Erythroblast (primary cell): ENCODE measurements at regions not wholly inside any gene's neighbourhood (a gene's known extent, or its start where the extent isn't known, plus 50 kb on each side); places are given as distances from the start of the nearest gene placed in this dataset.
"Not testable (repeated sequence)": the region's sequence is repeated elsewhere in the genome, so short reads cannot be mapped to it uniquely, and the experiment has no call there.

Experiments used
- DNase-seq, 2 experiments: peaks; one replicate each; lab custom pipeline; 2025; lab: John Stamatoyannopoulos, UW
- GATA1 ChIP-seq: IDR thresholded peaks from 2 replicates; pipeline ENCODE4 v1.6.1; 2011; ENCODE audit warnings: low read depth, mild to moderate bottlenecking, control low read depth, low read length, moderate library complexity
- POLR2A ChIP-seq: IDR thresholded peaks from 2 replicates; pipeline ENCODE4 v1.6.1; 2011; ENCODE audit warnings: mild to moderate bottlenecking, low read length

DNA sequence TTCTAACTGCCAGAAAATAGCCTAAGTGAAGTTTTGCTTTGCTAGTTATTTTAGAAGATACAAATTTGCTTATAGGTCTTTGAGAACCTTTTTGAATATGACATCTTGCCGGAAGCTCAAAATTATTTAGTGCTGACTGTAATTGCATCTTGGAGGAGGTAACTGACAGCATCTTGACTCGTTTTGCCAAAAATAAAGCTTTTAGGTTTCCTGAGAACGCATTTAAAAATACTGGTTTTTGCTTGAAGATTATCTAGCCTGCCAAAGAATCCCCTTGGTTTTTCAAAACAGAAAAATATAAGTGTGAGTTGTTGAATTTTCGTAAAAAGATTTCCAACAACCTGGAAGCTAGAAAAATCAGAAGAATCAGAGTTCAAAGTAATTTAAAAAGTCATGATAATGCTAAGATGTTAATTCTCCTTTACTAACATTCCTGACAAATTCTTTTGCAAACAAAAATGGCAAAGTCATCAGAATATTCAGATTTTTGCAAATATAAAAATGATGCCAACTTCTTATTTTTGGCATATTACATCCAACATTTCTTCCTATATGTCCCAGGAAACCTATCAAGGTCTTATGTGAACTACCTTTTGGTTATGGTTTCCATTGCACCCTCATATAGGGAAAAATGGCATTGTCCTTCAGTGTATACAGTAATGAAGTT lies 178.0 kb upstream of the SLC8A1 start:
- no peak for DNase-seq
- no peak for TF ChIP-seq GATA1
- no peak for TF ChIP-seq POLR2A

DNA sequence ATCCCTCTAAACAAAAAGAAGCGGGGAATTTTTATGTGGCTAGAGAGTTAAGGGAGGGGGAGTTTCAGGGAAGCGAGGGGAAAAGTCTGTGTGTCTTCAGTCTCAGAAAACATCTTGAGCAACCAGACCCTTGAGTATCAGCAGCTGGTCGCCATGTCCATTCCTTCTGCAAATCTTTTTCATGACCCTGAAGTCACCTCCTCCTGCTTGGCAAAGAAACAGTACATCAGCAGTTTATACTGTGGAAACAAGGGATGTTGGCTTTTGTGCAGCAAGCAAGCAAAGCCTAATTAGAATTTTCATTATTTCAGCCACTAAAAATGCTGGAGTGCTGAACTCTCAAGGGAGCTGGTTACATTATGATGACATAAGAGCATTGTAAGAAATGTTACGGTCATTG lies 187.4 kb upstream of the SLC8A1 start:
- no peak for DNase-seq

DNA sequence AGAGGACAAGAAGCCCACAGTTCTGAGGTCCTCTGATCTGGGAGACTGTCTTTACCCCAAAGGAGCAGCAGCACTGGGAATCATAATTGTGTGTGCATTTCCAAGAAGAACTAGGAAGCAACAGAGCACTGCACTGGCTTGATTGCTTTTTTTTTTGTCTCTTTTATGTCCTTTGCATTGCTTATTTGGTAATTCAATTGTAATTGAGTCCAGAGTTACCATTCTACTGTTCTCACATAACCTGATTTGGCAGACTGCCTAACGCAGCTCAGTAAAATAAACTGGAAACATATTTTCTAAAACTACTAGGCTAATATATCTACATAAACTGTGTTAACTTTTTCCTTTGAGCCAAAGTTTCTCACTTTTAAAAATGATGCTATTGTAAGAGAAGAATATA lies 190.3 kb upstream of the SLC8A1 start:
- no peak for DNase-seq

More for the DNA sequence above, 187.4 kb upstream of the SLC8A1 start:
- no peak for TF ChIP-seq GATA1
- TF ChIP-seq POLR2A: no peak

DNA sequence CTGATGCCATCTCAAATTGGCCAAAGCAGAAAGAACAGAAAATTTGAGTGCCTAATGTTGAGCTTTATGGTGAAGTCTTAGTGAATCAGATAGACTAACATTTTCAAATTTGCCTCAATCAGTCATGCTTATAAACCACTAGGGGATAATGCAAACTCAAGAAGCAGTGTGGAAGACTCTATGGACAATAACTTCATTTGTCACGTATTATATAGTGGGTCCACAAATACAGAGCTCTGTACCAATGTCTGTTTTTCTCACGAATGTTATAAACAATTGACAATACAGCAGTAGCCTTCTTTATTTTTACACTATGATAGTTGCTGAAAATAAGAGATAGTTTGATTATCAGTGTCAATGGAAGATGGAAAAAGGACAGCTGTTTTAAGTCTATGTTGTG lies 190.8 kb upstream of the SLC8A1 start:
- TF ChIP-seq GATA1: no peak
- no peak for TF ChIP-seq POLR2A
- no peak for DNase-seq

More for the DNA sequence above, 190.3 kb upstream of the SLC8A1 start:
- no peak for TF ChIP-seq GATA1
- no peak for TF ChIP-seq POLR2A

DNA sequence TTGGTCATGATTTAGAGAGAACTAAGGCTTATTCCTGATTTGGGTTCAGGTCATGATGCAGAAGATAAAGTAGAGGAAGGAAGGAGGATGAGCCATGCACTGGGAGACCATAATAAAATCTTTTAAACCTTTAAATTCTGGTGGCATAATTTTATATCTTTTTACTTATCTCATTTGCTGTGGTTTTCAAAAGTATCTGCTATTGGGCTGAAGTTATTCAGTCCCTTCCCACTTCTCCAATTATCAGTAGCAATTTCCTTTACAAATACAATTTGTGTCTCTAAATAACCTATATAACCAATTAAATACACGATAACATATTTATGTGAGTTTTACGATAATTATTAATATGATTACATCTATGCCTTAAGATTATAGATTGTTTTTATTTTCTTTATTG lies 194.8 kb upstream of the SLC8A1 start:
- no peak for DNase-seq
- no peak for TF ChIP-seq GATA1
- no peak for TF ChIP-seq POLR2A

DNA sequence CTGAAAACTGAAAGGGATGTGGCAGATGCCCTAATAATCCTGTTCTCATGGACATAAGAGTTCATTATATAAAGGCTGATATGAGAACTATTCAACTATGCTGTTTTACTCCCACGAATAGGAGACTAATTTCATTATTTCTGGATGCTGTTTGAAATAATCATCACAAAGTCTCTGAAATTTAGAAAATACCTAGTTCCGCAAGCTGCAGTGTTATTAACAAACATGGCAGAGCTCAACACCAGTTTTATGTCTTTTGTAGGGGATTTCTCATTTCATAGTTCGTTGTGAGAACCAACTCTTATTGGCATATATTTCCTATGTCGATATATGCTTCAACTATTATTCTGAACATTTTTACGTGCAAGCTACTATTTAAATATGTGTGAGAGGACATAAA lies 200.3 kb upstream of the SLC8A1 start:
- DNase-seq: no peak
- TF ChIP-seq GATA1 (no peak), POLR2A (no peak)

DNA sequence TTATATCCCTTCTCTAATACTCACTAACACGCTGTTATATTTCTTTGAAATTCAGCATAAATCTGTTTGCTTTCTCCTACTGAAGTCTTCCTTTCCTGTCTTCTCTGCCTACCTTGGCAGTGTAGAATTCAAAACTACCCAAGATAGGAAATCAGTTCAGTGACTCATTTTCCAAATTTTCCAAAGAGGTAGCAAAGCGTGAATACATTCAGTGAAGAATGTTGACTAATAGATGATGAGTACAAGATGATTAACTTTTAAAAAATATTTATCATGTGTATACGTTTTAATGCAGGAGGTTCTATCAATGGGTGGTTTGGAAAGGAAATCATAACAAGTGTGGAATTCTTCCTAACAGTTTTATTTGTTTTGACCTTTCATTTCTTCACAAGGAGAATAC lies 201.9 kb upstream of the SLC8A1 start:
- no peak for TF ChIP-seq POLR2A
- TF ChIP-seq GATA1: no peak
- DNase-seq: no peak

DNA sequence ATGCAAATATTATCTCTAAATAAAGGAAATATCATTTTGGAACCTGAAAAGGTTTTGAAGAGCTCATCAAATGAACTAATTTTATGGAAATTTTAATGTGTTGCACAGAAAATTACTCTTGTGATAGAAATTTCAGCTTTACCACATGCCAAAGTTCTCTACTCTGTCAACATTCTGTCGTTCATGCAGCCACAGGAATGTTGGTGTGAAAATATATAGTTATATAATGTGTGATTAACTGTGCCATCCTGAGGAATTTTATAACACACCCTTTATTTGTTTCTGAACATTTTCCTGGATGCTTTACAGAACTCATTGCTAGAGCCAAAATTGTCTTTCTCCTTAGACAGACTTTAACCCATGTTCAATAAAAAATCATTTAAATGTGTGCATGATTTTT lies 202.5 kb upstream of the SLC8A1 start:
- no peak for TF ChIP-seq POLR2A
- no peak for TF ChIP-seq GATA1
- no peak for DNase-seq

DNA sequence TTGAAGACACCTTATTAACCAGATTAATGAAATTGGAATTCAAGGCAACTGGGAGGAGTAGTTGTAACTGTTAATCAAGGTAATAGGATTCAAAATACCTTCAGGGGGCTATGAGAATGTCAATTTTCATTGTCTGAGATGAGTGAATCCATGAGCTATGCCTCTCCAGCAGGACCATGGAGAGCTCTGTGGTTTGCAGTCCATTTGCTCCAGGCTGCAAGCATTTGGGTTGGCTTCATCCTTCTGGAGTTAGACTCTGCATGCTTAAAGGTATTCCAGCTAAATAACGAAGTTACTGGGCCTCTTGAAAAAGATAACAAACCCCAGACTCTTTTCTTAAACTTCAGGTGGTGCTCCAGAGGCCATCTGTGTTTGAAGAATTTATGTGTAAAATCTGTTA lies 207.1 kb upstream of the SLC8A1 start:
- no peak for TF ChIP-seq GATA1
- TF ChIP-seq POLR2A: no peak
- no peak for DNase-seq

DNA sequence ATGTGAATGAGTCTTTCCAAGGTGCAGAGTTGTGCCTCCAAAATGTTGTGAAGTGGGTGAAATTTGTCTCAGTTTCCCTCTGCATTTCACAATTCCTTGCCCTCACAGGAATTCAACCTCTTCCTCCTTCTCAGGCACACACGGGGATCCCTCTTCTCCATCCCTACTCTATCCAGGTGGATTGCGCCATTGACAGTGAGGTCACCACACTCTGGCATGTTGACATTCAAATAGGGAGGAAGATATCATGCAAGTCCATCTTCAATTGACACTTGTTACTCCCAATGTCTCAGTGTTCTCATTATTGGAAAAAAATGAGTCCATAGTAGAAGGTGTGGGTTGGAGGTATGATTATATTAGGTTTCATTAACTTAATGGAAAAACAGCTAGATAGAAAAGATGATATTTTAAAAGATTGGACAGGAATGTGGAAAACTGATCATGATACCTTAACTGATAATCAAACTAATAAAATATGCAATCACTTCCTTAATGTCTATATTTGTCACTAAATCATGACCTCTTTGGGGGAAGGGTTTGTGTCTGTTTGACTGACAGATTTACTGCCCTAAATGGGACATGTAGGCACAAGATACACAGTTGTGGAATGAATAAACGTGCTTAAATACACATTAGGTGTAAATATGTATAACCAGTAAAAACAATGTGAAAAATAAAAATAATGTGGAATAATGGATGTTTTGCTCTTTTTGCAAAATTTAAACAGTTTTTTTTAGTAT lies 213.8 kb upstream of the SLC8A1 start:
- no peak for TF ChIP-seq POLR2A
- TF ChIP-seq GATA1: no peak
- no peak for DNase-seq

DNA sequence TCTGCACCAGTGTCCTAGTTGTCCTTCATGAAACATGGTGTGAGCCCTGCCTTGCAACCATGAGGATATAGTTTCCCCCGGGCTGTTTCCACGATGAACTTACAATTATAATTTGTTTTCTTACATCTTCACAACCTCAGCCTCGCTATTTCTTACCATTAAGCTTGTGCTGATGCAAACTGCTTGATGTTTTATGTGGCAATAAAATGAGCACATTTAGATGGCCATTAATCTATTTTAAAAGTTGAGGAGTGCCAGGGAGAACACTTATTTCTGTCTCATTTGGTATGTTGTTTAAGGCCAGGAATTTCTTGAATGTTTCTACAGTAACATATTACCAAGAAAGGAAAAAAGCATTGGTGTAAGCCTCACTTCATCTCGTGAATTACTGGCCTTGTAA lies 214.5 kb upstream of the SLC8A1 start:
- no peak for DNase-seq
- TF ChIP-seq GATA1: no peak
- no peak for TF ChIP-seq POLR2A

DNA sequence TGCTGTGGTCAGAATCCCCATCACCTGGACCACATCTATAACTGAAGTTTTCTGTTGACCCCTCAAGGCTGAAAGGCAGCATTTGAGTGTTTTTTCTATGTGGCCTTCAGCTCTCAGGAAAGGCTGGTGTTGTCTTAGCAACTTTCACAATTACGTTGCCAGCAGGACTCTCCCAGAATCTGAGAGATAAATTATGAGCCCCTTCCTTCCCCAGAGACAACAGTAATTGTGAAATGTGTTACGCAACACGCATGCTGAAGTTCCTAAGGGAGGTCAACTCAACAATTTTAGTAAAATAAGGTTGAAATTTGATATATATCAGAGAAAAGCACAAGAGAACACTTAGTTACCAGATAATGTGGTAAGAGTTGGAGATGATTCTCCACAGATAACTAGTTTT lies 216.5 kb upstream of the SLC8A1 start:
- TF ChIP-seq POLR2A (no peak), GATA1 (no peak)
- DNase-seq: no peak

DNA sequence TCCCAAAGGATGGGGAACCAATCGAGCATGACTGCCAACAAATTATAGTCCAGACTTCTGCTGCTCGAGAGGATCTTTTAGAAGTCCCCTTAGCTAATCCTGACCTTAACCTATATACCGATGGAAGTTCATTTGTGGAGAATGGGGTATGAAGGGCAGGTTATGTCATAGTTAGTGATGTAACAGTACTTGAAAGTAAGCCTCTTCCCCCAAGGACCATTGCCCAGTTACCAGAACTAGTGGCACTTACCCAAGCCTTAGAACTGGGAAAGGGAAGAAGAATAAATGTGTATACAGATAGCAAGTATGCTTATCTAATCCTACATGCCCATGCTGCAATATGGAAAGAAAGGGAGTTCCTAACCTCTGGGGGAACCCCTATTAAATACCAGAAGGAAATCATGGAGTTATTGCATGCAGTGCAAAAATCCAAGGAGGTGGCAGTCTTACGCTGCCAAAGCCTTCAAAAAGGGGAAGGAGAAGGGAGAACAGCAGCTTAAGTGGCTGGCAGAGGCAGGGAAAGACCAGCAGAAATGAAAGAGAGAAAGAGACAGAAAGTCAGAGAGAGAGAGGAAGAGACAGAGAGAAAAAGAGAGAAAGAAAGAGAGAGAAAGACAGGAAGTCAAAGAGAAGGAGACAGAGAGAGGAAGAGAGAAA lies 224.4 kb upstream of the SLC8A1 start:
- not testable (repeated sequence) for DNase-seq

DNA sequence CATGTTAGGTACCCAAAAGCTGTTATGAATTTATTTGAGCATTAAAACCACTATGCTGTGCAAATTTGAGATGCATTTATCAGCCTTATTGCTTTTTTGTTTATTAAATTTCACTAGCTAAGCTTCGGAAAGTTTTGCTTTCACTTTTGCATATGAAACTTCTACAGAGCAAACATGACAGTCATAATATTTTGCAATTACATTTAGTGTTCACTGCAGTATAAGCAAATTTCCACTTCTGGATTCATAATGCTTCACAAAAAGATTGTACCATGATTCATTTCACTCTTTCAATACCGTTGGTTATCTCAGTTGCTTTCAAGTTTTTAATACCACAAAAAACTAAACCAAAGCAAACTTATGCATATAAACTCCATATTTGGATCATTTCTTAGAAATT lies 228.7 kb upstream of the SLC8A1 start:
- no peak for TF ChIP-seq POLR2A
- TF ChIP-seq GATA1: no peak
- DNase-seq: no peak
